CD8-positive, alpha-beta memory T cell (primary cell): ENCODE measurements at regions not wholly inside any gene's neighbourhood (a gene's known extent, or its start where the extent isn't known, plus 50 kb on each side); places are given as distances from the start of the nearest gene placed in this dataset.
"Not testable (repeated sequence)": the region's sequence is repeated elsewhere in the genome, so short reads cannot be mapped to it uniquely, and the experiment has no call there.

Experiments
- CTCF ChIA-PET: fragments of 350-600 bp; sonication (Branson Sonifier 250); formaldehyde crosslinking; loops from one replicate; lab custom pipeline; 2021; ENCODE audit warnings: antibody characterized with exemption; lab: Charles Lee
- POLR2A ChIA-PET: fragments of 350-600 bp; sonication (Branson Sonifier 250); formaldehyde crosslinking; loops from one replicate; lab custom pipeline; 2021; ENCODE audit warnings: antibody characterized with exemption; lab: Charles Lee
- DNase-seq, 5 donors: peaks; one replicate each; pipeline versions ENCODE4 v3.0.0 to v3.0.0-alpha.2; 2020 to 2022; ENCODE audit warnings: mixed read lengths in 1 of 5
- H3K27ac ChIP-seq: one replicate; pipeline ENCODE4 v1.7.0; 2013; ENCODE audit warnings: low read depth, mild to moderate bottlenecking, low read length, moderate library complexity
- H3K27me3 ChIP-seq: 2 replicates; pipeline ENCODE4 v1.7.0; 2013; ENCODE audit warnings: low read length, mild to moderate bottlenecking; ENCODE audit not compliant: insufficient read depth, poor library complexity, severe bottlenecking
- H3K36me3 ChIP-seq: 2 replicates; pipeline ENCODE4 v1.7.0; 2013; ENCODE audit warnings: mild to moderate bottlenecking, low read length, moderate library complexity; ENCODE audit not compliant: insufficient read depth
- H3K4me1 ChIP-seq: 2 replicates; pipeline ENCODE4 v1.7.0; 2013; ENCODE audit warnings: mild to moderate bottlenecking, low read length, moderate library complexity; ENCODE audit not compliant: insufficient read depth
- H3K4me3 ChIP-seq: 2 replicates; pipeline ENCODE4 v1.7.0; 2013; ENCODE audit warnings: mild to moderate bottlenecking, low read length
- H3K9me3 ChIP-seq: 2 replicates; pipeline ENCODE4 v1.7.0; 2013; ENCODE audit warnings: mild to moderate bottlenecking, low read length
- H3K27ac Mint-ChIP-seq, 8 donors: one replicate each; pipeline ENCODE4 v1.8.0; 2020 to 2021; ENCODE audit warnings: mixed read lengths in 8 of 8, mild to moderate bottlenecking in 6 of 8, inconsistent platforms in 3 of 8, moderate library complexity in 3 of 8
- H3K27me3 Mint-ChIP-seq, 2 donors: one replicate each; pipeline ENCODE4 v1.8.0; 2020 to 2021; ENCODE audit warnings: mixed read lengths in 2 of 2, mild to moderate bottlenecking in 1 of 2, moderate library complexity in 1 of 2
- H3K36me3 Mint-ChIP-seq, 3 donors: one replicate each; pipeline ENCODE4 v1.8.0; 2020 to 2021; ENCODE audit warnings: mixed read lengths in 3 of 3, inconsistent platforms in 1 of 3, mild to moderate bottlenecking in 1 of 3
- H3K4me1 Mint-ChIP-seq, 3 donors: one replicate each; pipeline ENCODE4 v1.8.0; 2020 to 2021; ENCODE audit warnings: mixed read lengths in 3 of 3, inconsistent platforms in 1 of 3, mild to moderate bottlenecking in 1 of 3
- H3K4me3 Mint-ChIP-seq, 7 donors: one replicate each; pipeline ENCODE4 v1.8.0; 2020 to 2021; ENCODE audit warnings: mixed read lengths in 7 of 7, mild to moderate bottlenecking in 6 of 7, moderate library complexity in 4 of 7, inconsistent platforms in 2 of 7
- H3K9me3 Mint-ChIP-seq, 5 donors: one replicate each; pipeline ENCODE4 v1.8.0; 2020 to 2022; ENCODE audit warnings: mixed read lengths in 5 of 5, mild to moderate bottlenecking in 3 of 5, moderate library complexity in 2 of 5, inconsistent platforms in 1 of 5

- H3K36me3 Mint-ChIP-seq, POLR2A ChIA-PET, H3K27ac Mint-ChIP-seq, H3K27me3 Mint-ChIP-seq, H3K27me3 ChIP-seq, H3K9me3 ChIP-seq, H3K9me3 Mint-ChIP-seq, H3K27ac ChIP-seq, CTCF ChIA-PET, DNase-seq, H3K4me1 ChIP-seq, H3K4me3 ChIP-seq, H3K4me1 Mint-ChIP-seq, H3K36me3 ChIP-seq, H3K4me3 Mint-ChIP-seq: not testable (repeated sequence)
Measured at GRCh38 chr13:18322821-18323220, 858.8 kb downstream of the TUBA3C start.

- H3K4me3 Mint-ChIP-seq, H3K4me1 ChIP-seq, H3K4me1 Mint-ChIP-seq, H3K36me3 ChIP-seq, CTCF ChIA-PET, H3K36me3 Mint-ChIP-seq, H3K4me3 ChIP-seq, H3K9me3 ChIP-seq, H3K27ac ChIP-seq, H3K27ac Mint-ChIP-seq, DNase-seq, POLR2A ChIA-PET, H3K27me3 Mint-ChIP-seq, H3K27me3 ChIP-seq: not testable (repeated sequence)
- H3K9me3 Mint-ChIP-seq, result peaks cover 0 to 15% (median 5%) of the 10 kb centered on the region in 5 donors
Measured at GRCh38 chr13:18319653-18320052, 862.0 kb downstream of the TUBA3C start.

GRCh38 chr13:18303240-18303813 is 878.3 kb downstream of the TUBA3C start:
- H3K4me1 ChIP-seq, H3K27ac ChIP-seq, H3K36me3 Mint-ChIP-seq, H3K4me3 ChIP-seq, DNase-seq, H3K9me3 ChIP-seq, H3K27me3 Mint-ChIP-seq, H3K4me1 Mint-ChIP-seq, CTCF ChIA-PET, POLR2A ChIA-PET, H3K27ac Mint-ChIP-seq, H3K27me3 ChIP-seq, H3K4me3 Mint-ChIP-seq, H3K36me3 ChIP-seq: not testable (repeated sequence)
- H3K9me3 Mint-ChIP-seq, result peaks cover 4 to 25% (median 9%) of the 10 kb centered on the region in 5 donors

GRCh38 chr13:18300968-18301367 is 880.7 kb downstream of the TUBA3C start:
- H3K27ac Mint-ChIP-seq, H3K27ac ChIP-seq, H3K4me1 ChIP-seq, H3K4me3 Mint-ChIP-seq, H3K4me3 ChIP-seq, DNase-seq, H3K27me3 ChIP-seq, H3K27me3 Mint-ChIP-seq, POLR2A ChIA-PET, CTCF ChIA-PET, H3K36me3 ChIP-seq, H3K9me3 ChIP-seq, H3K4me1 Mint-ChIP-seq, H3K36me3 Mint-ChIP-seq: not testable (repeated sequence)
- H3K9me3 Mint-ChIP-seq, result peaks cover 7 to 26% (median 11%) of the 10 kb centered on the region in 5 donors

GRCh38 chr13:18297359-18297758 is 884.3 kb downstream of the TUBA3C start:
- H3K27me3 Mint-ChIP-seq, CTCF ChIA-PET, POLR2A ChIA-PET, H3K9me3 ChIP-seq, H3K4me1 ChIP-seq, H3K27me3 ChIP-seq, H3K27ac Mint-ChIP-seq, H3K27ac ChIP-seq, H3K36me3 ChIP-seq, H3K36me3 Mint-ChIP-seq, DNase-seq, H3K4me3 ChIP-seq, H3K4me3 Mint-ChIP-seq, H3K4me1 Mint-ChIP-seq: not testable (repeated sequence)
- H3K9me3 Mint-ChIP-seq, result peaks cover 2 to 11% (median 3%) of the 10 kb centered on the region in 5 donors

GRCh38 chr13:18296617-18297016 is 885.0 kb downstream of the TUBA3C start:
- H3K4me3 ChIP-seq, H3K9me3 Mint-ChIP-seq, DNase-seq, H3K4me1 Mint-ChIP-seq, CTCF ChIA-PET, H3K36me3 Mint-ChIP-seq, H3K9me3 ChIP-seq, H3K4me3 Mint-ChIP-seq, H3K27ac ChIP-seq, H3K4me1 ChIP-seq, H3K27me3 Mint-ChIP-seq, H3K27me3 ChIP-seq, H3K36me3 ChIP-seq, H3K27ac Mint-ChIP-seq, POLR2A ChIA-PET: not testable (repeated sequence)

- H3K27me3 ChIP-seq, H3K4me3 ChIP-seq, H3K4me1 Mint-ChIP-seq, H3K36me3 Mint-ChIP-seq, H3K9me3 Mint-ChIP-seq, H3K4me3 Mint-ChIP-seq, H3K36me3 ChIP-seq, H3K27me3 Mint-ChIP-seq, H3K9me3 ChIP-seq, CTCF ChIA-PET, DNase-seq, H3K27ac ChIP-seq, POLR2A ChIA-PET, H3K4me1 ChIP-seq: not testable (repeated sequence)
- peak overlapping the region in 1 of 8 donors; percentile 82 for H3K27ac Mint-ChIP-seq
Measured at GRCh38 chr13:18294311-18294710, 887.3 kb downstream of the TUBA3C start.

- H3K36me3 ChIP-seq, H3K9me3 Mint-ChIP-seq, H3K36me3 Mint-ChIP-seq, H3K4me3 Mint-ChIP-seq, H3K4me3 ChIP-seq, H3K9me3 ChIP-seq, H3K4me1 Mint-ChIP-seq, H3K27me3 ChIP-seq, DNase-seq, H3K27me3 Mint-ChIP-seq, POLR2A ChIA-PET, H3K4me1 ChIP-seq, CTCF ChIA-PET, H3K27ac ChIP-seq, H3K27ac Mint-ChIP-seq: not testable (repeated sequence)
Measured at GRCh38 chr13:18286848-18287247, 894.8 kb downstream of the TUBA3C start.

- H3K27me3 Mint-ChIP-seq, H3K4me3 ChIP-seq, POLR2A ChIA-PET, H3K36me3 ChIP-seq, H3K9me3 ChIP-seq, H3K36me3 Mint-ChIP-seq, H3K27ac ChIP-seq, H3K4me1 ChIP-seq, CTCF ChIA-PET, H3K4me1 Mint-ChIP-seq, H3K27ac Mint-ChIP-seq, H3K4me3 Mint-ChIP-seq, DNase-seq, H3K9me3 Mint-ChIP-seq, H3K27me3 ChIP-seq: not testable (repeated sequence)
Measured at GRCh38 chr13:18285663-18286062, 896.0 kb downstream of the TUBA3C start.
